GM13976 (cell line): ENCODE measurements at regions not wholly inside any gene's neighbourhood (a gene's known extent, or its start where the extent isn't known, plus 50 kb on each side); places are given as distances from the start of the nearest gene placed in this dataset.

ENCODE experiments used
- DNase-seq: peaks from one replicate; pipeline ENCODE4 v3.0.0; 2012; ENCODE audit warnings: low spot score
- CTCF ChIP-seq: IDR thresholded peaks from 2 replicates; pipeline ENCODE4 v1.5.1; 2012; ENCODE audit warnings: borderline replicate concordance, mild to moderate bottlenecking; ENCODE audit not compliant: insufficient read depth; ENCODE audit errors: extremely low read depth, missing control alignments, control extremely low read depth
- in situ Hi-C: fragments of 300-500 bp; cut with MboI; formaldehyde crosslinking; loops from one replicate; pipeline ENCODE4 v1.12.0; 2022; ENCODE audit warnings: low sequenced_read_pairs, mixed read lengths, inconsistent platforms; ENCODE audit not compliant: unreplicated experiment

DNA sequence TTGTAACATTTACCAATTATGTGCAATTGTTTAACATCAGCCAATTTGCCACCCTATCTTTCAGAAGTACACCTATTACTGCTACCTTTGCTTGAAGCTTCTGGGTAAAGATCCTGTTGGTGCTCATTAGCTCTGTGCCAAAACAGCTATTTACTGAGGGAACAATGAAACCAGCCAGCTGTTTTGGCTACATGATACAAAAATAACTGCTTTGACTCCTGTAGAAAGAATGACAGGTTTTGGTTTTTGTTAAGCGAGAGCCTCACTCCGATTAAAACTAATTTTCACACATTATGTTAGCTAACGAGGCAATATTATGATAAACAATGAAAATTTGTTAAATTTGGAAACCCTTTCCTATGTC lies 907.0 kb downstream of the EPHA4 start:
- in situ Hi-C loops, result no loop called here
- no peak for TF ChIP-seq CTCF
- DNase-seq, result no peak

DNA sequence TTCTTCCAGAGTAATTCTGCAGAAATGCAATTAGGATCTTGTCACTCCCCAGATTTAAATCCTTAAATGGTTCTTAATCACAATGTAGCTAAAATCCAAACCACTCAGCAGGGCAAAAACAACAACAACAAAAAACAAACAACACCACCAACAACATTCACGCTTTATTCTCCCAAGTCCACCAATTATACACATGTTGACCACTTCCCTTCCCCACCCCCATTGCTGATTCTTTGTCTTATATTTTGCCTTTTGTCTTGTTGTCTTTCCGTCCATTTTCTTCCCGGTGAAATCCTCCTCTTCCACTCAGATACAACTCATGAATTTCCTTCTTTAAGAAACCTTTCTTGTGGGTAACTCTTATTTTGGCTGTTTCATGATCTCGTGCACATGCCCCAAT lies 902.8 kb downstream of the EPHA4 start:
- no peak for TF ChIP-seq CTCF
- no peak for DNase-seq
- in situ Hi-C loops, result no loop called here

- in situ Hi-C loops, result no loop called here
- DNase-seq, result no peak
- no peak for TF ChIP-seq CTCF
These were observed 901.6 kb downstream of the EPHA4 start for GRCh38 chr2:220670511-220670910.

DNA sequence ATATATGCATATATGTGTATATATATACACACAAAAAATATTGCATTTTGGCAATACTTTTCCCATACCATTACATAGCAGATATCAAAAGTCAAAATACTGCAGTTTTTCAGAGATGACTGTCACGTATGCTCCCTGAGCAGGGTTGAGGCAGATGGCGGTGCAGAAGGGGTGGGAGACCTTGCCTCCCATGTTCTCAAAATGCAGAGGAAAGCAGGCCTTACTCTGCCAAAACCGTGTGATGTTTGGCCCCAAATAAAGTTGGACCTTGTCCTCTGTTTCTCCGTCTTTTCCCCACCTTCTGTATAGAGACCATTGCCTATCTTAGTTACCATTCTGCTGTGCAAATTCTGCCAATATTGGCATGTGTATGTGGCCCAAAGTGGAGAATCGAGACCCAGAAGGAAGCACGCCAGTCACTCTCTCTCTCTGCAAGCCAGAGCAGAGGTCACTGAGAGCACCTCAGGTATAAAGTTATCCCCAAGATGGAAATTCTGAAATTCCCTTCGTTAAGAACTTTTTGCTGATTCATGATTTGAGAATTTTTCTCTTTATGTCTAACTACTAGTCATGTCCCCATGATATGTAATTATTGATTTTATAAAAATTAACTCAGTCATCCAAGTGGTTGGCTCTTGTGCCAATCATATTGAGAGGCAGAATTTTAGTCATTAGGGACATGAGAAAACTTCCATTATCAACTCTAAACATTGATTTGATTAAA lies 898.8 kb downstream of the EPHA4 start:
- TF ChIP-seq CTCF, result no peak
- DNase-seq, result no peak
- in situ Hi-C loops, result no loop called here

GRCh38 chr2:220674033-220674432 lies 898.1 kb downstream of the EPHA4 start:
- peak; percentile 24 for DNase-seq
- TF ChIP-seq CTCF, result no peak
- in situ Hi-C loops, result no loop called here

- in situ Hi-C loops, result loop anchor here (25.0 kb wide), 2 partner anchors 886 to 1286 kb away; partner anchors contain the start of gene EPHA4
These were observed 895.4 kb downstream of the EPHA4 start for GRCh38 chr2:220676695-220677094.

More at GRCh38 chr2:220676695-220677094, 895.4 kb downstream of the EPHA4 start:
- no peak for TF ChIP-seq CTCF
- no peak for DNase-seq
